Neural cell (in vitro differentiated cells): ENCODE measurements at regions not wholly inside any gene's neighbourhood (a gene's known extent, or its start where the extent isn't known, plus 50 kb on each side); places are given as distances from the start of the nearest gene placed in this dataset.

Source experiments
- H2AFZ ChIP-seq: fragments of 200-600, 300-800 bp; sonication (generic), shearing (Covaris generic); 2 replicates; pipeline ENCODE4 v1.6.0; 2014; ENCODE audit warnings: low read depth, mild to moderate bottlenecking, antibody characterized with exemption, low read length, moderate library complexity
- H3F3A ChIP-seq: fragments of 200-600 bp; shearing (Covaris generic); 2 replicates; pipeline ENCODE4 v1.6.1; 2016; ENCODE audit warnings: mild to moderate bottlenecking, moderate library complexity, mixed read lengths, antibody characterized with exemption, low read length; ENCODE audit not compliant: insufficient read depth, poor library complexity, severe bottlenecking
- H3K27ac ChIP-seq: fragments of 200-600, 300-800 bp; sonication (generic), shearing (Covaris generic); 2 replicates; pipeline ENCODE4 v1.5.1; 2014; ENCODE audit warnings: mild to moderate bottlenecking, low read length, moderate library complexity
- H3K27me3 ChIP-seq: fragments of 300-800, 200-600 bp; sonication (generic), shearing (Covaris generic); 2 replicates; pipeline ENCODE4 v1.6.0; 2014; ENCODE audit warnings: mild to moderate bottlenecking, low read depth, low read length, moderate library complexity; ENCODE audit not compliant: insufficient read depth
- H3K36me3 ChIP-seq: fragments of 300-800, 200-600 bp; sonication (generic), shearing (Covaris generic); 2 replicates; pipeline ENCODE4 v1.5.1; 2014; ENCODE audit warnings: mild to moderate bottlenecking, antibody characterized with exemption, low read length, moderate library complexity; ENCODE audit not compliant: insufficient read depth
- H3K4me2 ChIP-seq: fragments of 300-800, 200-600 bp; sonication (generic), shearing (Covaris generic); 2 replicates; pipeline ENCODE4 v1.6.0; 2014; ENCODE audit warnings: mild to moderate bottlenecking, low read length
- H3K4me3 ChIP-seq: fragments of 300-800, 200-600 bp; sonication (generic), shearing (Covaris generic); 2 replicates; pipeline ENCODE4 v1.5.1; 2014; ENCODE audit warnings: mild to moderate bottlenecking, low read length, moderate library complexity
- H3K79me2 ChIP-seq: fragments of 200-600 bp; shearing (Covaris generic); replicated peaks from 2 replicates; pipeline ENCODE4 v1.6.0; 2014; ENCODE audit warnings: mild to moderate bottlenecking, low read length, moderate library complexity; ENCODE audit not compliant: insufficient read depth
- H3K9ac ChIP-seq: fragments of 300-800, 200-600 bp; sonication (generic), shearing (Covaris generic); 2 replicates; pipeline ENCODE4 v1.6.1; 2016; ENCODE audit warnings: mild to moderate bottlenecking, low read length, mixed read lengths
- H3K9me2 ChIP-seq: fragments of 200-600 bp; shearing (Covaris generic); 2 replicates; pipeline ENCODE4 v1.6.1; 2016; ENCODE audit warnings: mild to moderate bottlenecking, low read length, mixed read lengths; ENCODE audit not compliant: insufficient read depth
- H3K9me3 ChIP-seq: fragments of 200-600, 300-800 bp; sonication (generic), shearing (Covaris generic); 2 replicates; pipeline ENCODE4 v1.6.1; 2016; ENCODE audit warnings: mild to moderate bottlenecking, mixed run types, low read length, moderate library complexity, mixed read lengths
- H4K20me1 ChIP-seq: fragments of 200-600 bp; shearing (Covaris generic); 2 replicates; pipeline ENCODE4 v1.6.1; 2016; ENCODE audit warnings: mild to moderate bottlenecking, mixed run types; ENCODE audit not compliant: insufficient read depth
- EP300 ChIP-seq: fragments of 450-650 bp; conservative IDR thresholded peaks from 2 replicates; pipeline ENCODE4 v1.6.1; 2014; ENCODE audit warnings: antibody characterized with exemption, mild to moderate bottlenecking, moderate library complexity; ENCODE audit not compliant: poor library complexity, severe bottlenecking
- EZH2 ChIP-seq: fragments of 200-600, 300-800 bp; shearing (Covaris generic), sonication (generic); IDR thresholded peaks from 2 replicates; pipeline ENCODE4 v1.6.1; 2014; ENCODE audit warnings: antibody characterized with exemption, low read length, borderline replicate concordance, mild to moderate bottlenecking; ENCODE audit not compliant: insufficient read depth, poor library complexity, severe bottlenecking
- MXI1 ChIP-seq: fragments of 450-650 bp; conservative IDR thresholded peaks from 2 replicates; pipeline ENCODE4 v1.6.1; 2014; ENCODE audit warnings: antibody characterized with exemption, mild to moderate bottlenecking; ENCODE audit not compliant: poor library complexity, severe bottlenecking
- POLR2AphosphoS5 ChIP-seq: IDR thresholded peaks from 2 replicates; pipeline ENCODE4 v1.6.1; 2012
- RAD21 ChIP-seq: fragments of 450-650 bp; conservative IDR thresholded peaks from 2 replicates; pipeline ENCODE4 v1.6.1; 2014; ENCODE audit warnings: antibody characterized with exemption, mild to moderate bottlenecking, moderate library complexity
- SMC3 ChIP-seq: fragments of 450-650 bp; conservative IDR thresholded peaks from 2 replicates; pipeline ENCODE4 v1.6.1; 2014; ENCODE audit warnings: antibody characterized with exemption, mild to moderate bottlenecking, moderate library complexity; ENCODE audit not compliant: poor library complexity
- TAF1 ChIP-seq: IDR thresholded peaks from 2 replicates; pipeline ENCODE4 v1.6.1; 2012; ENCODE audit warnings: low read depth
- TF ChIP-seq, protein P1 (sequence below): IDR thresholded peaks from 2 replicates; pipeline ENCODE4 v1.6.1; 2012; ENCODE audit warnings: borderline replicate concordance
- TF ChIP-seq, protein P2 (sequence below): fragments of 450-650 bp; IDR thresholded peaks from 2 replicates; pipeline ENCODE4 v1.5.1; 2014; ENCODE audit warnings: antibody characterized with exemption, mild to moderate bottlenecking, moderate library complexity; ENCODE audit not compliant: poor library complexity, severe bottlenecking

DNA sequence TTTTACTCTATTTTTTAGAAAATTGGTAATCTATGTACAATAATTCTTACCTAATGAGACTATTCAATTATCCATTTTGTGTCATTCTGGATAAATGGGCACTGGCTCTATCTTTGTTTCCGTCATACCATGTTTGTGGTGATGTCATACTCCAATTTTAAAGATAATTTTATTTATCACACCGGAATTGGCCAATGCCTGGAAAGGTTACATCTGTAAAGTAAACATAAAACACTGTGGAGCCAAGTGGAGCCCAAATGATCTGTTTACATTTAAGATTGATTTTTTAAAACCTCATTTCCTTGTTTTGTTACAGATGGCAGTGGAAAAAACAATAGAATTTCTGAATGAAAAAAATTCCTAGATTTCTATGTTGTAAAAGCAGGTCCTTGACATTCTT lies 120.2 kb upstream of the GPRIN3 start:
- Histone ChIP-seq H3K79me2 (no peaks in the 10 kb centered on the region), H3K27me3 (no peaks in the 10 kb centered on the region), H3K9me3 (no peaks in the 10 kb centered on the region), H3F3A (no peaks in the 10 kb centered on the region), H2AFZ (no peak overlapping the region), H3K9me2 (no peaks in the 10 kb centered on the region), H3K36me3 (no peaks in the 10 kb centered on the region), H3K27ac (no peak overlapping the region), H3K4me3 (no peak overlapping the region), H4K20me1 (no peaks in the 10 kb centered on the region), H3K9ac (no peak overlapping the region), H3K4me2 (no peak overlapping the region)
- TF ChIP-seq, protein P1, sequence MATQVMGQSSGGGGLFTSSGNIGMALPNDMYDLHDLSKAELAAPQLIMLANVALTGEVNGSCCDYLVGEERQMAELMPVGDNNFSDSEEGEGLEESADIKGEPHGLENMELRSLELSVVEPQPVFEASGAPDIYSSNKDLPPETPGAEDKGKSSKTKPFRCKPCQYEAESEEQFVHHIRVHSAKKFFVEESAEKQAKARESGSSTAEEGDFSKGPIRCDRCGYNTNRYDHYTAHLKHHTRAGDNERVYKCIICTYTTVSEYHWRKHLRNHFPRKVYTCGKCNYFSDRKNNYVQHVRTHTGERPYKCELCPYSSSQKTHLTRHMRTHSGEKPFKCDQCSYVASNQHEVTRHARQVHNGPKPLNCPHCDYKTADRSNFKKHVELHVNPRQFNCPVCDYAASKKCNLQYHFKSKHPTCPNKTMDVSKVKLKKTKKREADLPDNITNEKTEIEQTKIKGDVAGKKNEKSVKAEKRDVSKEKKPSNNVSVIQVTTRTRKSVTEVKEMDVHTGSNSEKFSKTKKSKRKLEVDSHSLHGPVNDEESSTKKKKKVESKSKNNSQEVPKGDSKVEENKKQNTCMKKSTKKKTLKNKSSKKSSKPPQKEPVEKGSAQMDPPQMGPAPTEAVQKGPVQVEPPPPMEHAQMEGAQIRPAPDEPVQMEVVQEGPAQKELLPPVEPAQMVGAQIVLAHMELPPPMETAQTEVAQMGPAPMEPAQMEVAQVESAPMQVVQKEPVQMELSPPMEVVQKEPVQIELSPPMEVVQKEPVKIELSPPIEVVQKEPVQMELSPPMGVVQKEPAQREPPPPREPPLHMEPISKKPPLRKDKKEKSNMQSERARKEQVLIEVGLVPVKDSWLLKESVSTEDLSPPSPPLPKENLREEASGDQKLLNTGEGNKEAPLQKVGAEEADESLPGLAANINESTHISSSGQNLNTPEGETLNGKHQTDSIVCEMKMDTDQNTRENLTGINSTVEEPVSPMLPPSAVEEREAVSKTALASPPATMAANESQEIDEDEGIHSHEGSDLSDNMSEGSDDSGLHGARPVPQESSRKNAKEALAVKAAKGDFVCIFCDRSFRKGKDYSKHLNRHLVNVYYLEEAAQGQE: no peak
- TF ChIP-seq RAD21 (no peak), EP300 (no peak), SMC3 (no peak), MXI1 (no peak), POLR2AphosphoS5 (no peak), EZH2 (no peak), TAF1 (no peak)
- TF ChIP-seq, protein P2, sequence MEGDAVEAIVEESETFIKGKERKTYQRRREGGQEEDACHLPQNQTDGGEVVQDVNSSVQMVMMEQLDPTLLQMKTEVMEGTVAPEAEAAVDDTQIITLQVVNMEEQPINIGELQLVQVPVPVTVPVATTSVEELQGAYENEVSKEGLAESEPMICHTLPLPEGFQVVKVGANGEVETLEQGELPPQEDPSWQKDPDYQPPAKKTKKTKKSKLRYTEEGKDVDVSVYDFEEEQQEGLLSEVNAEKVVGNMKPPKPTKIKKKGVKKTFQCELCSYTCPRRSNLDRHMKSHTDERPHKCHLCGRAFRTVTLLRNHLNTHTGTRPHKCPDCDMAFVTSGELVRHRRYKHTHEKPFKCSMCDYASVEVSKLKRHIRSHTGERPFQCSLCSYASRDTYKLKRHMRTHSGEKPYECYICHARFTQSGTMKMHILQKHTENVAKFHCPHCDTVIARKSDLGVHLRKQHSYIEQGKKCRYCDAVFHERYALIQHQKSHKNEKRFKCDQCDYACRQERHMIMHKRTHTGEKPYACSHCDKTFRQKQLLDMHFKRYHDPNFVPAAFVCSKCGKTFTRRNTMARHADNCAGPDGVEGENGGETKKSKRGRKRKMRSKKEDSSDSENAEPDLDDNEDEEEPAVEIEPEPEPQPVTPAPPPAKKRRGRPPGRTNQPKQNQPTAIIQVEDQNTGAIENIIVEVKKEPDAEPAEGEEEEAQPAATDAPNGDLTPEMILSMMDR: no peak

DNA sequence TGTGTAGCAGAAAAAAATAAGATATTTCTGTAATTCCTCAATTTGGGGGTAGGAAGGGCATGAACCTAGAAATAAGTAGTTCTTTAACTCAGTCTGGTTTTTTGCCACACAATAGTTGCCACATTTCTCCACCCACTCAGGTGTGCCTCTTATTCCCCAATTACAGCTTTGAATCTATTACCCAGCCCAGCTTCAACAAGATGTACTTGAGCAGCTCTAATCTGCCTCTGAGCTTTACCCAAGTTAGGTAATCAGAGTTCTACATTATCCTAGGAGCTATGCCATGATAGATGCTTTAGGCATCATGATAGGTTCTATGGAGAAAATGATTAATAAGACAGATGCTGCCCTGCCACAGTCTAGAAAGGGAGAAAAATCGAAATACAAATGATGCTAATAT lies 117.4 kb upstream of the GPRIN3 start:
- H3K4me2 ChIP-seq: no peak overlapping the region
- H3K27ac ChIP-seq: no peak overlapping the region
- no peak overlapping the region for H3K4me3 ChIP-seq
- H3F3A ChIP-seq: no peaks in the 10 kb centered on the region
- H4K20me1 ChIP-seq: no peaks in the 10 kb centered on the region
- no peak overlapping the region for H3K9ac ChIP-seq
- H3K9me3 ChIP-seq: no peaks in the 10 kb centered on the region
- H3K36me3 ChIP-seq: no peaks in the 10 kb centered on the region
- no peaks in the 10 kb centered on the region for H3K79me2 ChIP-seq
- TF ChIP-seq, protein P2: no peak
- TF ChIP-seq EP300: no peak
- TF ChIP-seq EZH2: no peak
- no peak for TF ChIP-seq POLR2AphosphoS5
- TF ChIP-seq MXI1: no peak
- TF ChIP-seq, protein P1: no peak
- no peak for TF ChIP-seq RAD21
- no peak for TF ChIP-seq TAF1
- no peak for TF ChIP-seq SMC3
- H3K27me3 ChIP-seq: no peaks in the 10 kb centered on the region
- H3K9me2 ChIP-seq: no peaks in the 10 kb centered on the region
- H2AFZ ChIP-seq: no peak overlapping the region
